Panc1 (cell line): ENCODE measurements at regions not wholly inside any gene's neighbourhood (a gene's known extent, or its start where the extent isn't known, plus 50 kb on each side); places are given as distances from the start of the nearest gene placed in this dataset.

Experiments
- POLR2AphosphoS5 ChIP-seq: IDR thresholded peaks from 2 replicates; pipeline ENCODE4 v1.6.1; 2012; ENCODE audit warnings: mild to moderate bottlenecking, low read depth, low read length, moderate library complexity
- SIN3A ChIP-seq: IDR thresholded peaks from 2 replicates; pipeline ENCODE4 v1.6.1; 2012; ENCODE audit warnings: low read depth, mild to moderate bottlenecking, low read length, moderate library complexity, borderline replicate concordance; ENCODE audit not compliant: insufficient read depth
- TCF7L2 ChIP-seq: IDR thresholded peaks from 2 replicates; pipeline ENCODE4 v1.6.1; 2011; ENCODE audit warnings: mild to moderate bottlenecking, low read depth, low read length, inconsistent platforms
- TF ChIP-seq, protein P1 (sequence below): fragments of 450-650 bp; IDR thresholded peaks from 2 replicates; pipeline ENCODE4 v1.5.1; 2017; ENCODE audit warnings: mild to moderate bottlenecking
- TF ChIP-seq, protein P2 (sequence below), 2 experiments: IDR thresholded peaks; 2 replicates each; pipeline ENCODE4 v1.6.1; 2011 to 2012; ENCODE audit warnings: low read depth in 2 of 2, control low read depth in 1 of 2, low read length in 1 of 2, mild to moderate bottlenecking in 1 of 2, moderate library complexity in 1 of 2; ENCODE audit not compliant: insufficient read depth in 1 of 2

DNA sequence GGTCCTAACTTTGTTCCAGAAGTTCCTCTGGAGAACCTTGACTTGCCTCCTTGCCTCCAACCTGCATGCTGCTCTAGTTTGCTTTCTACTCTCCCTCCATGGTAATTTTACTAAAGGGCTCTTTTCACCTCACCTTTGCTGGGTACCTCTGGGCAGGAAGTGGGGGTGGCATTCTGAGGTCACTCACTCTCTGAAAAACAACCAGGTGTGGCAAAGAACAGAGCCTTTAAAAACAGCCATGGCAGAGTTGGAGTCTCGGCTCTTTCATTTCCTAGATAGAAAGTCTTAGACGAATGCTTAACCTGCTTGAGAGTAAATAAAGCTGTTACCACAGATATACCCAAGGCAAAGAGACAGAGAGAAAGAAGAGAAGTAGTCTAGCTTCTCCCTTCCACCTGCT is 827.9 kb downstream of the BCL11B start:
- TF ChIP-seq, protein P1, sequence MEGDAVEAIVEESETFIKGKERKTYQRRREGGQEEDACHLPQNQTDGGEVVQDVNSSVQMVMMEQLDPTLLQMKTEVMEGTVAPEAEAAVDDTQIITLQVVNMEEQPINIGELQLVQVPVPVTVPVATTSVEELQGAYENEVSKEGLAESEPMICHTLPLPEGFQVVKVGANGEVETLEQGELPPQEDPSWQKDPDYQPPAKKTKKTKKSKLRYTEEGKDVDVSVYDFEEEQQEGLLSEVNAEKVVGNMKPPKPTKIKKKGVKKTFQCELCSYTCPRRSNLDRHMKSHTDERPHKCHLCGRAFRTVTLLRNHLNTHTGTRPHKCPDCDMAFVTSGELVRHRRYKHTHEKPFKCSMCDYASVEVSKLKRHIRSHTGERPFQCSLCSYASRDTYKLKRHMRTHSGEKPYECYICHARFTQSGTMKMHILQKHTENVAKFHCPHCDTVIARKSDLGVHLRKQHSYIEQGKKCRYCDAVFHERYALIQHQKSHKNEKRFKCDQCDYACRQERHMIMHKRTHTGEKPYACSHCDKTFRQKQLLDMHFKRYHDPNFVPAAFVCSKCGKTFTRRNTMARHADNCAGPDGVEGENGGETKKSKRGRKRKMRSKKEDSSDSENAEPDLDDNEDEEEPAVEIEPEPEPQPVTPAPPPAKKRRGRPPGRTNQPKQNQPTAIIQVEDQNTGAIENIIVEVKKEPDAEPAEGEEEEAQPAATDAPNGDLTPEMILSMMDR, result no peak
- TF ChIP-seq, protein P2, sequence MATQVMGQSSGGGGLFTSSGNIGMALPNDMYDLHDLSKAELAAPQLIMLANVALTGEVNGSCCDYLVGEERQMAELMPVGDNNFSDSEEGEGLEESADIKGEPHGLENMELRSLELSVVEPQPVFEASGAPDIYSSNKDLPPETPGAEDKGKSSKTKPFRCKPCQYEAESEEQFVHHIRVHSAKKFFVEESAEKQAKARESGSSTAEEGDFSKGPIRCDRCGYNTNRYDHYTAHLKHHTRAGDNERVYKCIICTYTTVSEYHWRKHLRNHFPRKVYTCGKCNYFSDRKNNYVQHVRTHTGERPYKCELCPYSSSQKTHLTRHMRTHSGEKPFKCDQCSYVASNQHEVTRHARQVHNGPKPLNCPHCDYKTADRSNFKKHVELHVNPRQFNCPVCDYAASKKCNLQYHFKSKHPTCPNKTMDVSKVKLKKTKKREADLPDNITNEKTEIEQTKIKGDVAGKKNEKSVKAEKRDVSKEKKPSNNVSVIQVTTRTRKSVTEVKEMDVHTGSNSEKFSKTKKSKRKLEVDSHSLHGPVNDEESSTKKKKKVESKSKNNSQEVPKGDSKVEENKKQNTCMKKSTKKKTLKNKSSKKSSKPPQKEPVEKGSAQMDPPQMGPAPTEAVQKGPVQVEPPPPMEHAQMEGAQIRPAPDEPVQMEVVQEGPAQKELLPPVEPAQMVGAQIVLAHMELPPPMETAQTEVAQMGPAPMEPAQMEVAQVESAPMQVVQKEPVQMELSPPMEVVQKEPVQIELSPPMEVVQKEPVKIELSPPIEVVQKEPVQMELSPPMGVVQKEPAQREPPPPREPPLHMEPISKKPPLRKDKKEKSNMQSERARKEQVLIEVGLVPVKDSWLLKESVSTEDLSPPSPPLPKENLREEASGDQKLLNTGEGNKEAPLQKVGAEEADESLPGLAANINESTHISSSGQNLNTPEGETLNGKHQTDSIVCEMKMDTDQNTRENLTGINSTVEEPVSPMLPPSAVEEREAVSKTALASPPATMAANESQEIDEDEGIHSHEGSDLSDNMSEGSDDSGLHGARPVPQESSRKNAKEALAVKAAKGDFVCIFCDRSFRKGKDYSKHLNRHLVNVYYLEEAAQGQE (IDR thresholded peaks at IDR 0.05; ENCODE audit: insufficient read depth in 1 of 2, low read depth in 2 of 2, low read length in 1 of 2), result no peak
- TF ChIP-seq SIN3A (no peak), POLR2AphosphoS5 (no peak), TCF7L2 (no peak)
